ENCODE measurements at regions not wholly inside any gene's neighbourhood (a gene's known extent, or its start where the extent isn't known, plus 50 kb on each side); places are given as distances from the start of the nearest gene placed in this dataset.

DNA sequence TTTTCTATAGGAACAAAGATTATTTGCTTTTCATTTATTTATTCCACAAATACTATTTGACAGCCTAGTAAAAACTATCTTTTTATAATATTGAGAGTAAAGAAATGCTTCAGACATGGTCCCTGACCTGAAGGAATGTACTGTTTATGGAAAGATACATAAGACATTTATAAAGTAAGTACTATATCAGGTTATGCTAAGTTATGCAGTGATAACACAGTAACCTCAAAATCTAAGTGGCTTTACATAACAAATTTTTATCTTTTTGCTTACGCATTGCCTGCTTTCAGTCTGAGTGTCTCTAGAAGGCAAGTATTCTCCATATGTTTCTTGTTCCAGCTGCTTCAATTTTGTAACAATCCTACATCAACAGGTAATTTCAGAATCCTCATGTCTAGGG lies 694.0 kb downstream of the SQOR start:
- TF ChIP-seq, protein P1, sequence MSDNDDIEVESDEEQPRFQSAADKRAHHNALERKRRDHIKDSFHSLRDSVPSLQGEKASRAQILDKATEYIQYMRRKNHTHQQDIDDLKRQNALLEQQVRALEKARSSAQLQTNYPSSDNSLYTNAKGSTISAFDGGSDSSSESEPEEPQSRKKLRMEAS (IDR thresholded peaks at IDR 0.05) = no peak
- TF ChIP-seq FOXM1 (IDR thresholded peaks at IDR 0.05; ENCODE audit: borderline replicate concordance, low read depth) = no peak
- no peak for TF ChIP-seq TAF1 (IDR thresholded peaks at IDR 0.05; ENCODE audit: low read depth)
- TF ChIP-seq ZBTB7A (IDR thresholded peaks at IDR 0.05; ENCODE audit: low read depth) = no peak
- TF ChIP-seq EP300 (IDR thresholded peaks at IDR 0.05; ENCODE audit: borderline replicate concordance) = no peak
- TF ChIP-seq TEAD4 (IDR thresholded peaks at IDR 0.05) = no peak
- TF ChIP-seq CREB1 (IDR thresholded peaks at IDR 0.05; ENCODE audit: low read depth) = no peak
- no peak for TF ChIP-seq RAD21 (IDR thresholded peaks at IDR 0.05; ENCODE audit: low read depth)
- TF ChIP-seq NFIC (IDR thresholded peaks at IDR 0.05) = no peak
- TF ChIP-seq, protein P2, sequence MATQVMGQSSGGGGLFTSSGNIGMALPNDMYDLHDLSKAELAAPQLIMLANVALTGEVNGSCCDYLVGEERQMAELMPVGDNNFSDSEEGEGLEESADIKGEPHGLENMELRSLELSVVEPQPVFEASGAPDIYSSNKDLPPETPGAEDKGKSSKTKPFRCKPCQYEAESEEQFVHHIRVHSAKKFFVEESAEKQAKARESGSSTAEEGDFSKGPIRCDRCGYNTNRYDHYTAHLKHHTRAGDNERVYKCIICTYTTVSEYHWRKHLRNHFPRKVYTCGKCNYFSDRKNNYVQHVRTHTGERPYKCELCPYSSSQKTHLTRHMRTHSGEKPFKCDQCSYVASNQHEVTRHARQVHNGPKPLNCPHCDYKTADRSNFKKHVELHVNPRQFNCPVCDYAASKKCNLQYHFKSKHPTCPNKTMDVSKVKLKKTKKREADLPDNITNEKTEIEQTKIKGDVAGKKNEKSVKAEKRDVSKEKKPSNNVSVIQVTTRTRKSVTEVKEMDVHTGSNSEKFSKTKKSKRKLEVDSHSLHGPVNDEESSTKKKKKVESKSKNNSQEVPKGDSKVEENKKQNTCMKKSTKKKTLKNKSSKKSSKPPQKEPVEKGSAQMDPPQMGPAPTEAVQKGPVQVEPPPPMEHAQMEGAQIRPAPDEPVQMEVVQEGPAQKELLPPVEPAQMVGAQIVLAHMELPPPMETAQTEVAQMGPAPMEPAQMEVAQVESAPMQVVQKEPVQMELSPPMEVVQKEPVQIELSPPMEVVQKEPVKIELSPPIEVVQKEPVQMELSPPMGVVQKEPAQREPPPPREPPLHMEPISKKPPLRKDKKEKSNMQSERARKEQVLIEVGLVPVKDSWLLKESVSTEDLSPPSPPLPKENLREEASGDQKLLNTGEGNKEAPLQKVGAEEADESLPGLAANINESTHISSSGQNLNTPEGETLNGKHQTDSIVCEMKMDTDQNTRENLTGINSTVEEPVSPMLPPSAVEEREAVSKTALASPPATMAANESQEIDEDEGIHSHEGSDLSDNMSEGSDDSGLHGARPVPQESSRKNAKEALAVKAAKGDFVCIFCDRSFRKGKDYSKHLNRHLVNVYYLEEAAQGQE (IDR thresholded peaks at IDR 0.05; ENCODE audit: low read depth) = no peak
- TF ChIP-seq YY1 (IDR thresholded peaks at IDR 0.05; ENCODE audit: low read depth) = no peak
- TF ChIP-seq EGR1 (IDR thresholded peaks at IDR 0.05) = no peak
- no peak for TF ChIP-seq CEBPB (IDR thresholded peaks at IDR 0.05)
- TF ChIP-seq, protein P3, sequence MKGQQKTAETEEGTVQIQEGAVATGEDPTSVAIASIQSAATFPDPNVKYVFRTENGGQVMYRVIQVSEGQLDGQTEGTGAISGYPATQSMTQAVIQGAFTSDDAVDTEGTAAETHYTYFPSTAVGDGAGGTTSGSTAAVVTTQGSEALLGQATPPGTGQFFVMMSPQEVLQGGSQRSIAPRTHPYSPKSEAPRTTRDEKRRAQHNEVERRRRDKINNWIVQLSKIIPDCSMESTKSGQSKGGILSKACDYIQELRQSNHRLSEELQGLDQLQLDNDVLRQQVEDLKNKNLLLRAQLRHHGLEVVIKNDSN (IDR thresholded peaks at IDR 0.05) = no peak
